ENCODE measurements at regions not wholly inside any gene's neighbourhood (a gene's known extent, or its start where the extent isn't known, plus 50 kb on each side); places are given as distances from the start of the nearest gene placed in this dataset.

DNA sequence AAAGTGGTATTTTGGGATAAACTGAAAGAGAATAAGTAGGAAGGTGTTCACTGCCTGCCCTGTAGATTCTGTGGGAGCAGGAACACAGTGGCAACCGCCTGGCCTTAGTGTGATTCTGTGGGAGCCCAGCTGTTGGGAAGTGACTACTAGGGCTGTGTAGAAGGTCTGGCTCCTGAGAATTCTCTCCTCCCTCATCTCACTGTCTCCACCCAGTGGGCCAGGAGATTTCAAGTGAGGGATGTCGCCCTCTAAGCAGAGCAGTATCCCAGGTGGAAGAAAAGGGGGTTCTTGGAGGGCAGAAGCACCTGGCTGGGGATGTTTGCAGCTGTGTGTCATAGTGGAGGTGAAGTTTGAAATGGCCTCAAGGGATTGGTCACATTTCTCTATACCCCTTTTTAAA is 113.7 kb downstream of the TBC1D30 start:
- no peaks in the 10 kb centered on the region for H3K36me3 ChIP-seq (replicated peaks in 1 of 2)
- intact Hi-C loops (cut with DNase I): no loop called here
- no peak overlapping the region for H3K27ac ChIP-seq
- no peak for DNase-seq
- H3K9me3 ChIP-seq (replicated peaks in 1 of 3): no peaks in the 10 kb centered on the region
- WGBS, 4 donors: 72 to 93% (median 84%) methylated on average over 2 of the region's 2 CpGs
- no peaks in the 10 kb centered on the region for H3K4me1 ChIP-seq (replicated peaks in 1 of 2)
- no peak overlapping the region for H3K4me3 ChIP-seq
- no peaks in the 10 kb centered on the region for H3K27me3 ChIP-seq
- TF ChIP-seq, protein P1, sequence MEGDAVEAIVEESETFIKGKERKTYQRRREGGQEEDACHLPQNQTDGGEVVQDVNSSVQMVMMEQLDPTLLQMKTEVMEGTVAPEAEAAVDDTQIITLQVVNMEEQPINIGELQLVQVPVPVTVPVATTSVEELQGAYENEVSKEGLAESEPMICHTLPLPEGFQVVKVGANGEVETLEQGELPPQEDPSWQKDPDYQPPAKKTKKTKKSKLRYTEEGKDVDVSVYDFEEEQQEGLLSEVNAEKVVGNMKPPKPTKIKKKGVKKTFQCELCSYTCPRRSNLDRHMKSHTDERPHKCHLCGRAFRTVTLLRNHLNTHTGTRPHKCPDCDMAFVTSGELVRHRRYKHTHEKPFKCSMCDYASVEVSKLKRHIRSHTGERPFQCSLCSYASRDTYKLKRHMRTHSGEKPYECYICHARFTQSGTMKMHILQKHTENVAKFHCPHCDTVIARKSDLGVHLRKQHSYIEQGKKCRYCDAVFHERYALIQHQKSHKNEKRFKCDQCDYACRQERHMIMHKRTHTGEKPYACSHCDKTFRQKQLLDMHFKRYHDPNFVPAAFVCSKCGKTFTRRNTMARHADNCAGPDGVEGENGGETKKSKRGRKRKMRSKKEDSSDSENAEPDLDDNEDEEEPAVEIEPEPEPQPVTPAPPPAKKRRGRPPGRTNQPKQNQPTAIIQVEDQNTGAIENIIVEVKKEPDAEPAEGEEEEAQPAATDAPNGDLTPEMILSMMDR (IDR thresholded peaks at IDR 0.05): no peak
- no peak for TF ChIP-seq POLR2A (IDR thresholded peaks at IDR 0.05)

DNA sequence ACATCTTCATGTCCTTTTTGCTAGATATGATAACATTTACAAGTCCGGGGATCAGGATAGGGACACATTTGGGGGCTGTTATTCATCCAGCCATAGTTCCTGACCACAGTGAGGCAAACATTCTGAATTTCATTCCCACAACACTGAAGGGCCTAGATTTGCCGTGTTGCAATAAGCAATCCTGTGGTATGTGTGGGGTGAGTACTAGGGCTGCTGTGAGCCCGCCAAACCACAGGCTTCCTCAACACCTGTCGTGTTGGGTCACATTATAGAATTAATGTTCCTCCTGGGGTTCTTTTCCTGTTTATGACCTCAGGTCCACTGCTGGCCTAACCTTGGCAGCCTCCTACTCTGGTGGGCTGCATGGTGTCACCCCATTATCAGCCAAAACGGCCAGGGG is 119.2 kb downstream of the TBC1D30 start:
- TF ChIP-seq, protein P1 (IDR thresholded peaks at IDR 0.05): no peak
- no peak for TF ChIP-seq POLR2A (IDR thresholded peaks at IDR 0.05)
- DNase-seq: no peak
- H3K4me1 ChIP-seq (replicated peaks in 1 of 2): peaks cover 0 to 14% of the 10 kb centered on the region in 2 donors
- H3K4me3 ChIP-seq: no peak overlapping the region
- H3K9me3 ChIP-seq (replicated peaks in 1 of 3): no peaks in the 10 kb centered on the region
- intact Hi-C loops (cut with DNase I): no loop called here
- no peaks in the 10 kb centered on the region for H3K36me3 ChIP-seq (replicated peaks in 1 of 2)
- no peak overlapping the region for H3K27ac ChIP-seq
- H3K27me3 ChIP-seq: no peaks in the 10 kb centered on the region
- 60 to 74% (median 65%) methylated on average over 5 of the region's 5 CpGs for WGBS, 4 donors

DNA sequence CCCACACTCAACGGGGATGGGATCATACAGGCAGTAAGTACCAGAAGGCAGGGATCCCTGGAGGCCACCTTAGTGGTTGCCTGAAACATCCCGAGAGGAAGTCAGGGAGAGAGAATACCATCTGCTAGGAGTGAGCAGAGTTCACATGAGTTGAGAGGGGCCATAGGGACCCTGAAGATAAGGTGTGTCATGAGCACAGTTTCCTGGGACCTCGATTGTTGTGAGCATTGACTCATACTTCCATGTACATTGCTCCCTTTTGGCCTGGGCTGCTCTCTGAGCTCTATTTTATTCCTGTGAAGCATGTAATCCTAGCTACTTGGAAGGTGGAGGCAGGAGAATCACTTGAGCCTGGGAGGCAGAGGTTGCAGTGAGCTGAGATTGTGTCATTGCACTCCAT is 120.5 kb downstream of the TBC1D30 start:
- Histone ChIP-seq H3K27me3 (no peaks in the 10 kb centered on the region), H3K4me1 (replicated peaks in 1 of 2) (peaks cover 0 to 14% of the 10 kb centered on the region in 2 donors), H3K27ac (no peak overlapping the region), H3K36me3 (replicated peaks in 1 of 2) (no peaks in the 10 kb centered on the region), H3K4me3 (no peak overlapping the region), H3K9me3 (replicated peaks in 1 of 3) (no peaks in the 10 kb centered on the region)
- intact Hi-C loops (cut with DNase I): no loop called here
- WGBS, 4 donors: 77 to 92% (median 85%) methylated on average over 3 of the region's 3 CpGs
- no peak for DNase-seq
- no peak for TF ChIP-seq POLR2A (IDR thresholded peaks at IDR 0.05)
- TF ChIP-seq, protein P1 (IDR thresholded peaks at IDR 0.05): no peak

DNA sequence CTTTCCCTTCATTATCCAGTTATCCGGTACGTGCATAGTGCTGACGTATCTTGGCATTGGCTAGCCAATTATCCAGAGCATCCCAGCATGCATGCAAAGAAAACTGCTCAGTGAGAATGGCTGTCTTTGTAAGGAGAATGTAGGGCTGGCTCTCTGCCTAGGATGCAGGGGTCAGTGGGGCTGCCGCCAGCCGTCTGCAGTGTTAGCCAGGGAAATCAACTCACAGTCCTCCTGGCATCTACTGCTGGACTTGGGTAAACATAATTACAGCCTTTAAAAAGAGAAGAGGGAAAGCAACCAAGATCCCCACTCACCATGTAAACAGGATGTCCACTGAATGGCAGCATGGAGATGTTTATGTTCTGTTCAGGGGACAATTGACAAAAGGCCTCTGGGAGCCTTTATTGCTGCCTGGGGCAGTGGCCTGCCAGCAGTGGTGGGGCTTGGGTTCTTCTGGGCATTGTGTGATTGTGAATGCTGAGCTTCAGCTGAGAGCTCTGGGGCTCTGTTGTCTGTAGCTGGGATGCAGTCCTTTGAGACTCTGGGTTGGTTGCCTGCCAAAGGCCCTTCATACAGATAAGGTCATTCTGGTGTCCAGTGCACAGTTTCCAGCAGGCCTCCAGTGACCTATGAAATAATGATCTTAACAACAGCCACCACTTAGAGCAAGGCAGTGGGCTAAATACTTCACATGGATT is 121.8 kb downstream of the TBC1D30 start:
- H3K4me1 ChIP-seq (replicated peaks in 1 of 2): peaks cover 0 to 14% of the 10 kb centered on the region in 2 donors
- peak; percentile 48 to 87 (median 71) for DNase-seq

More for the DNA sequence above, 121.8 kb downstream of the TBC1D30 start:
- H3K27ac ChIP-seq: peak overlapping the region in 1 of 5 donors; percentile 13
- WGBS, 4 donors: 45 to 66% (median 58%) methylated on average over 5 of the region's 5 CpGs
- no peaks in the 10 kb centered on the region for H3K36me3 ChIP-seq (replicated peaks in 1 of 2)
- no peak for TF ChIP-seq POLR2A (IDR thresholded peaks at IDR 0.05)
- TF ChIP-seq, protein P1 (IDR thresholded peaks at IDR 0.05): no peak
- H3K9me3 ChIP-seq (replicated peaks in 1 of 3): no peaks in the 10 kb centered on the region
- no peaks in the 10 kb centered on the region for H3K27me3 ChIP-seq
- no peak overlapping the region for H3K4me3 ChIP-seq
- intact Hi-C loops (cut with DNase I): no loop called here

Measured in adrenal gland (tissue), 9 donors.